ENCODE measurements at regions not wholly inside any gene's neighbourhood (a gene's known extent, or its start where the extent isn't known, plus 50 kb on each side); places are given as distances from the start of the nearest gene placed in this dataset.

DNA sequence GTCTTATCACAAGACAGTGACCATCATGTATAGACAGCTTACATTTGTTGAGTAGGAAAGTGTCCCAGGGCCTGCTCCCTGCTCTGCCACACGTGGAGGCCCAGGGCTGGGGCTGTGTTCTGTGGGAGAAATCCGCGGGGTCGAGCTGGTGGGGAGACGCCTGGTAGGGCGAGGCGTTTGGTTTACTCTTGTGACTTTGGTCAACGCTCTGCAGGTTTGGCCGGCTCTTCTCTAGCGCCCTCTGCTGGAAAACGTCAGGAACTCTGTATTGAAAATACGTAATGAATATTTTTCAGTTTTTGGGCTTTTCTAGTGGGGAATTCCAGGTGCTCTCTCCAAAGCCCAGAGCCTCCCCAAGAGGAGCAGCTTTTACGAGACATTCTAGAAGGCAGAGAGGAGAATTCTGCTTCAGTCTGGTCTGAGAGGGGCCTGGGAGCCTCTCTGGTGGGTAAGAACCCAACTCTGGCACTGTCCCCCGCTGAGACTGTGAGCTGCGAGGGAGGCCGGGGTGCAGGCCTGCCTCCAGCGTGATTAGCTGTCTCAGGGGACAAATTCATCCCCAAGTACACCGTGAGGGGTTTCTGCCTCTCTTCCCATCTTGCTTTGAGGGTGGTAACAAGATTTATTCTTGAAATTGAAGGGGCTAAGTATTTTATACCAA, 112.6 kb upstream of the RALGAPA2 start (continued):
- no peak for TF ChIP-seq ZNF432 (CRISPR knock-in tag; IDR thresholded peaks at IDR 0.05; ENCODE audit: borderline replicate concordance)
- TF ChIP-seq ZNF350 (CRISPR knock-in tag; IDR thresholded peaks at IDR 0.05; ENCODE audit: borderline replicate concordance, low read depth): no peak
- TF ChIP-seq ELF1 (CRISPR knock-in tag; IDR thresholded peaks at IDR 0.05): no peak
- TF ChIP-seq, protein P1, sequence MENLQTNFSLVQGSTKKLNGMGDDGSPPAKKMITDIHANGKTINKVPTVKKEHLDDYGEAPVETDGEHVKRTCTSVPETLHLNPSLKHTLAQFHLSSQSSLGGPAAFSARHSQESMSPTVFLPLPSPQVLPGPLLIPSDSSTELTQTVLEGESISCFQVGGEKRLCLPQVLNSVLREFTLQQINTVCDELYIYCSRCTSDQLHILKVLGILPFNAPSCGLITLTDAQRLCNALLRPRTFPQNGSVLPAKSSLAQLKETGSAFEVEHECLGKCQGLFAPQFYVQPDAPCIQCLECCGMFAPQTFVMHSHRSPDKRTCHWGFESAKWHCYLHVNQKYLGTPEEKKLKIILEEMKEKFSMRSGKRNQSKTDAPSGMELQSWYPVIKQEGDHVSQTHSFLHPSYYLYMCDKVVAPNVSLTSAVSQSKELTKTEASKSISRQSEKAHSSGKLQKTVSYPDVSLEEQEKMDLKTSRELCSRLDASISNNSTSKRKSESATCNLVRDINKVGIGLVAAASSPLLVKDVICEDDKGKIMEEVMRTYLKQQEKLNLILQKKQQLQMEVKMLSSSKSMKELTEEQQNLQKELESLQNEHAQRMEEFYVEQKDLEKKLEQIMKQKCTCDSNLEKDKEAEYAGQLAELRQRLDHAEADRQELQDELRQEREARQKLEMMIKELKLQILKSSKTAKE (CRISPR knock-in tag; IDR thresholded peaks at IDR 0.05; ENCODE audit: borderline replicate concordance): no peak
- peak; percentile 35 for TF ChIP-seq FOSL2 (CRISPR knock-in tag; IDR thresholded peaks at IDR 0.05)
- no peak for TF ChIP-seq ZSCAN22 (CRISPR knock-in tag; IDR thresholded peaks at IDR 0.05)
- TF ChIP-seq, protein P2, sequence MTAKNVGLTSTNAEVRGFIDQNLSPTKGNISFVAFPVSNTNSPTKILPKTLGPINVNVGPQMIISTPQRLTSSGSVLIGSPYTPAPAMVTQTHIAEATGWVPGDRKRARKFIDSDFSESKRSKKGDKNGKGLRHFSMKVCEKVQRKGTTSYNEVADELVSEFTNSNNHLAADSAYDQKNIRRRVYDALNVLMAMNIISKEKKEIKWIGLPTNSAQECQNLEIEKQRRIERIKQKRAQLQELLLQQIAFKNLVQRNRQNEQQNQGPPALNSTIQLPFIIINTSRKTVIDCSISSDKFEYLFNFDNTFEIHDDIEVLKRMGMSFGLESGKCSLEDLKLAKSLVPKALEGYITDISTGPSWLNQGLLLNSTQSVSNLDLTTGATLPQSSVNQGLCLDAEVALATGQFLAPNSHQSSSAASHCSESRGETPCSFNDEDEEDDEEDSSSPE (CRISPR knock-in tag; IDR thresholded peaks at IDR 0.05): no peak
- TF ChIP-seq, protein P3, sequence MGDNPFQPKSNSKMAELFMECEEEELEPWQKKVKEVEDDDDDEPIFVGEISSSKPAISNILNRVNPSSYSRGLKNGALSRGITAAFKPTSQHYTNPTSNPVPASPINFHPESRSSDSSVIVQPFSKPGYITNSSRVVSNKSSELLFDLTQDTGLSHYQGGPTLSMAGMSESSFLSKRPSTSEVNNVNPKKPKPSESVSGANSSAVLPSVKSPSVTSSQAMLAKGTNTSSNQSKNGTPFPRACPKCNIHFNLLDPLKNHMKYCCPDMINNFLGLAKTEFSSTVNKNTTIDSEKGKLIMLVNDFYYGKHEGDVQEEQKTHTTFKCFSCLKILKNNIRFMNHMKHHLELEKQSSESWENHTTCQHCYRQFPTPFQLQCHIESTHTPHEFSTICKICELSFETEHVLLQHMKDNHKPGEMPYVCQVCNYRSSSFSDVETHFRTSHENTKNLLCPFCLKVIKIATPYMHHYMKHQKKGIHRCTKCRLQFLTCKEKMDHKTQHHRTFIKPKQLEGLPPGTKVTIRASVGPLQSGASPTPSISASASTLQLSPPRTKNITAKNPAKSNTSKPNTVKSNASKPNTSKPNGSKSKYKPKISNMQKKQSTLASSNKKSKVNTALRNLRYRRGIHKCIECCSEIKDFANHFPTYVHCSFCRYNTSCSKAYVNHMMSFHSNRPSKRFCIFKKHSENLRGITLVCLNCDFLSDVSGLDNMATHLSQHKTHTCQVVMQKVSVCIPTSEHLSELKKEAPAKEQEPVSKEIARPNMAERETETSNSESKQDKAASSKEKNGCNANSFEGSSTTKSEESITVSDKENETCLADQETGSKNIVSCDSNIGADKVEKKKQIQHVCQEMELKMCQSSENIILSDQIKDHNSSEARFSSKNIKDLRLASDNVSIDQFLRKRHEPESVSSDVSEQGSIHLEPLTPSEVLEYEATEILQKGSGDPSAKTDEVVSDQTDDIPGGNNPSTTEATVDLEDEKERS (CRISPR knock-in tag; IDR thresholded peaks at IDR 0.05): 0 out of 2 replicates have a peak, but pooled peaks have one; percentile 17
- TF ChIP-seq, protein P4, sequence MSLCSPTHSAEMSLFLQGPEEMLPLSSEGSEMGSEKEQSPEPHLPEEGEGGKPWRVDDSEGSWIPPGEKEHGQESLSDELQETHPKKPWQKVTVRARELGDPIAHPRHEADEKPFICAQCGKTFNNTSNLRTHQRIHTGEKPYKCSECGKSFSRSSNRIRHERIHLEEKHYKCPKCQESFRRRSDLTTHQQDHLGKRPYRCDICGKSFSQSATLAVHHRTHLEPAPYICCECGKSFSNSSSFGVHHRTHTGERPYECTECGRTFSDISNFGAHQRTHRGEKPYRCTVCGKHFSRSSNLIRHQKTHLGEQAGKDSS (CRISPR knock-in tag; IDR thresholded peaks at IDR 0.05; ENCODE audit: borderline replicate concordance, low read depth): no peak
- no peak for TF ChIP-seq ATAD3A (CRISPR knock-in tag; IDR thresholded peaks at IDR 0.05)
- TF ChIP-seq ZNF83 (CRISPR knock-in tag; IDR thresholded peaks at IDR 0.05; ENCODE audit: borderline replicate concordance): no peak
- TF ChIP-seq, protein P5, sequence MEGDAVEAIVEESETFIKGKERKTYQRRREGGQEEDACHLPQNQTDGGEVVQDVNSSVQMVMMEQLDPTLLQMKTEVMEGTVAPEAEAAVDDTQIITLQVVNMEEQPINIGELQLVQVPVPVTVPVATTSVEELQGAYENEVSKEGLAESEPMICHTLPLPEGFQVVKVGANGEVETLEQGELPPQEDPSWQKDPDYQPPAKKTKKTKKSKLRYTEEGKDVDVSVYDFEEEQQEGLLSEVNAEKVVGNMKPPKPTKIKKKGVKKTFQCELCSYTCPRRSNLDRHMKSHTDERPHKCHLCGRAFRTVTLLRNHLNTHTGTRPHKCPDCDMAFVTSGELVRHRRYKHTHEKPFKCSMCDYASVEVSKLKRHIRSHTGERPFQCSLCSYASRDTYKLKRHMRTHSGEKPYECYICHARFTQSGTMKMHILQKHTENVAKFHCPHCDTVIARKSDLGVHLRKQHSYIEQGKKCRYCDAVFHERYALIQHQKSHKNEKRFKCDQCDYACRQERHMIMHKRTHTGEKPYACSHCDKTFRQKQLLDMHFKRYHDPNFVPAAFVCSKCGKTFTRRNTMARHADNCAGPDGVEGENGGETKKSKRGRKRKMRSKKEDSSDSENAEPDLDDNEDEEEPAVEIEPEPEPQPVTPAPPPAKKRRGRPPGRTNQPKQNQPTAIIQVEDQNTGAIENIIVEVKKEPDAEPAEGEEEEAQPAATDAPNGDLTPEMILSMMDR (CRISPR knock-in tag; IDR thresholded peaks at IDR 0.05): peak; percentile 92
- no peak for TF ChIP-seq RFX1 (IDR thresholded peaks at IDR 0.05)
- TF ChIP-seq ZNF746 (CRISPR knock-in tag; IDR thresholded peaks at IDR 0.05): no peak
- no peak for TF ChIP-seq ZNF629 (CRISPR knock-in tag; conservative IDR thresholded peaks at IDR 0.05)
- TF ChIP-seq RNF2 (conservative IDR thresholded peaks at IDR 0.05; ENCODE audit: low read depth): no peak
- no peak for TF ChIP-seq MTA1 (CRISPR knock-in tag; IDR thresholded peaks at IDR 0.05; ENCODE audit: borderline replicate concordance)
- TF ChIP-seq, protein P6, sequence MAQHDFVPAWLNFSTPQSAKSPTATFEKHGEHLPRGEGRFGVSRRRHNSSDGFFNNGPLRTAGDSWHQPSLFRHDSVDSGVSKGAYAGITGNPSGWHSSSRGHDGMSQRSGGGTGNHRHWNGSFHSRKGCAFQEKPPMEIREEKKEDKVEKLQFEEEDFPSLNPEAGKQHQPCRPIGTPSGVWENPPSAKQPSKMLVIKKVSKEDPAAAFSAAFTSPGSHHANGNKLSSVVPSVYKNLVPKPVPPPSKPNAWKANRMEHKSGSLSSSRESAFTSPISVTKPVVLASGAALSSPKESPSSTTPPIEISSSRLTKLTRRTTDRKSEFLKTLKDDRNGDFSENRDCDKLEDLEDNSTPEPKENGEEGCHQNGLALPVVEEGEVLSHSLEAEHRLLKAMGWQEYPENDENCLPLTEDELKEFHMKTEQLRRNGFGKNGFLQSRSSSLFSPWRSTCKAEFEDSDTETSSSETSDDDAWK (CRISPR knock-in tag; IDR thresholded peaks at IDR 0.05): no peak
